IMR-90 (cell line): ENCODE measurements at regions not wholly inside any gene's neighbourhood (a gene's known extent, or its start where the extent isn't known, plus 50 kb on each side); places are given as distances from the start of the nearest gene placed in this dataset.

Experiments used
- ATAC-seq: fragments of 200-7000 bp; cut with Tn5 transposase; 2 replicates; pipeline ENCODE4 v1.9.1; 2020; ENCODE audit warnings: low read depth, mild to moderate bottlenecking, moderate library complexity
- BruUV-seq: library from RNA; stranded (reverse); fragments of 400-500 nt; replicated peaks from 2 replicates; lab custom pipeline; 2021; lab: Mats Ljungman, UMichigan
- CTCF ChIA-PET: fragments of 300-600 bp; formaldehyde crosslinking; extraction: SDS; loops from one replicate; lab custom pipeline; 2021; ENCODE audit warnings: antibody characterized with exemption; lab: Yijun Ruan, JAX
- POLR2A ChIA-PET: fragments of 300-600 bp; sonication (Branson Sonifier 250); formaldehyde crosslinking; loops from one replicate; lab custom pipeline; 2022; ENCODE audit warnings: antibody characterized with exemption; ENCODE audit not compliant: unreplicated experiment; lab: Charles Lee
- DNase-seq: peaks from one replicate; pipeline ENCODE4 v3.0.0; 2013
- H2AFZ ChIP-seq: replicated peaks from 2 replicates; pipeline ENCODE3; 2013; ENCODE audit warnings: low read length, mild to moderate bottlenecking; ENCODE audit not compliant: poor library complexity
- H2AK5ac ChIP-seq: 2 replicates; pipeline ENCODE4 v1.6.1; 2013; ENCODE audit warnings: low read depth, low read length, inconsistent platforms
- H2AK9ac ChIP-seq: replicated peaks from 2 replicates; pipeline ENCODE3; 2013; ENCODE audit warnings: mild to moderate bottlenecking, low read depth, low read length, moderate library complexity; ENCODE audit not compliant: poor library complexity
- H2BK120ac ChIP-seq: 2 replicates; pipeline ENCODE4 v1.6.1; 2013; ENCODE audit warnings: low read depth, low read length, inconsistent platforms
- H2BK15ac ChIP-seq: 3 replicates; pipeline ENCODE4 v1.6.1; 2013; ENCODE audit warnings: low read depth, low read length, inconsistent platforms
- H2BK20ac ChIP-seq: 2 replicates; pipeline ENCODE4 v1.6.1; 2013; ENCODE audit warnings: low read depth, mild to moderate bottlenecking, inconsistent platforms, low read length, moderate library complexity
- H2BK5ac ChIP-seq: 2 replicates; pipeline ENCODE4 v1.6.1; 2013; ENCODE audit warnings: mild to moderate bottlenecking, low read depth, low read length, inconsistent platforms; ENCODE audit not compliant: poor library complexity, severe bottlenecking
- H3K14ac ChIP-seq: replicated peaks from 2 replicates; pipeline ENCODE4 v1.6.1; 2013; ENCODE audit warnings: low read depth, low read length, inconsistent platforms
- H3K18ac ChIP-seq: 2 replicates; pipeline ENCODE4 v1.6.1; 2013; ENCODE audit warnings: low read depth, low read length, control low read depth
- H3K23ac ChIP-seq: 2 replicates; pipeline ENCODE4 v1.6.1; 2013; ENCODE audit warnings: low read depth, low read length, inconsistent platforms
- H3K27ac ChIP-seq: 2 replicates; pipeline ENCODE4 v1.5.1; 2013; ENCODE audit warnings: mild to moderate bottlenecking, control low read depth, low read length; ENCODE audit not compliant: insufficient read depth
- H3K27me3 ChIP-seq: 2 replicates; pipeline ENCODE4 v1.6.1; 2013; ENCODE audit warnings: low read length; ENCODE audit not compliant: control insufficient read depth, insufficient read depth
- H3K36me3 ChIP-seq: 2 replicates; pipeline ENCODE4 v1.6.1; 2013; ENCODE audit warnings: low read length, mixed read lengths; ENCODE audit not compliant: control insufficient read depth, insufficient read depth
- H3K4ac ChIP-seq: 2 replicates; pipeline ENCODE4 v1.6.1; 2013; ENCODE audit warnings: low read depth, low read length, inconsistent platforms
- H3K4me1 ChIP-seq: 2 replicates; pipeline ENCODE4 v1.6.1; 2013; ENCODE audit warnings: low read length, mixed read lengths; ENCODE audit not compliant: control insufficient read depth, insufficient read depth
- H3K4me2 ChIP-seq: 2 replicates; pipeline ENCODE4 v1.6.1; 2013; ENCODE audit warnings: low read depth, mild to moderate bottlenecking, control low read depth, low read length, moderate library complexity
- H3K4me3 ChIP-seq: 2 replicates; pipeline ENCODE4 v1.5.1; 2013; ENCODE audit warnings: low read depth, mild to moderate bottlenecking, control low read depth, low read length, moderate library complexity; ENCODE audit not compliant: insufficient read depth
- H3K56ac ChIP-seq: 2 replicates; pipeline ENCODE4 v1.6.1; 2013; ENCODE audit warnings: low read length, inconsistent platforms; ENCODE audit not compliant: insufficient read depth; ENCODE audit errors: extremely low read depth
- H3K79me1 ChIP-seq, 2 experiments: 2 replicates each; pipeline ENCODE4 v1.6.1; 2013; ENCODE audit warnings: low read length in 2 of 2, inconsistent platforms in 1 of 2, low read depth in 1 of 2
- H3K9ac ChIP-seq: 2 replicates; pipeline ENCODE4 v1.6.1; 2013; ENCODE audit warnings: low read depth, low read length, control low read depth
- H3K9me1 ChIP-seq: 2 replicates; pipeline ENCODE4 v1.6.1; 2013; ENCODE audit warnings: low read length, inconsistent platforms; ENCODE audit not compliant: insufficient read depth
- H3K9me3 ChIP-seq: 2 replicates; pipeline ENCODE4 v1.6.1; 2013; ENCODE audit warnings: low read length; ENCODE audit not compliant: control insufficient read depth, insufficient read depth
- H4K20me1 ChIP-seq: 2 replicates; pipeline ENCODE4 v1.6.1; 2013; ENCODE audit warnings: low read length, inconsistent platforms; ENCODE audit not compliant: insufficient read depth
- H4K5ac ChIP-seq: 2 replicates; pipeline ENCODE4 v1.6.1; 2013; ENCODE audit warnings: mild to moderate bottlenecking, low read depth, low read length, control low read depth
- H4K8ac ChIP-seq, 2 experiments: 2 replicates each; pipeline ENCODE4 v1.6.1; 2013; ENCODE audit warnings: low read depth in 2 of 2, low read length in 2 of 2, control low read depth in 1 of 2, inconsistent platforms in 1 of 2
- H4K91ac ChIP-seq: 2 replicates; pipeline ENCODE4 v1.6.1; 2013; ENCODE audit warnings: low read depth, low read length, inconsistent platforms; ENCODE audit not compliant: insufficient read depth
- BHLHE40 ChIP-seq: fragments of 150-350 bp; IDR thresholded peaks from 2 replicates; pipeline ENCODE4 v1.6.1; 2016; ENCODE audit warnings: mild to moderate bottlenecking, low read depth, low read length
- MXI1 ChIP-seq: IDR thresholded peaks from 2 replicates; pipeline ENCODE4 v1.6.1; 2012; ENCODE audit warnings: low read depth, mild to moderate bottlenecking, low read length, moderate library complexity, borderline replicate concordance
- POLR2A ChIP-seq: IDR thresholded peaks from 2 replicates; pipeline ENCODE4 v1.6.1; 2012; ENCODE audit warnings: mild to moderate bottlenecking, low read depth, low read length
- RAD21 ChIP-seq: IDR thresholded peaks from 2 replicates; pipeline ENCODE4 v1.6.1; 2012; ENCODE audit warnings: low read length, improper control_type of control experiment
- RCOR1 ChIP-seq: IDR thresholded peaks from 2 replicates; pipeline ENCODE4 v1.6.1; 2012; ENCODE audit warnings: mild to moderate bottlenecking, low read length, improper control_type of control experiment; ENCODE audit not compliant: insufficient replicate concordance
- RFX5 ChIP-seq: IDR thresholded peaks from 2 replicates; pipeline ENCODE4 v1.8.0; 2012; ENCODE audit warnings: low read depth, mild to moderate bottlenecking, low read length, moderate library complexity
- WGBS, 2 experiments: methylation state at CpG; one replicate each; pipeline versions ENCODE4 v1.1.5 to v1.1.7; 2013; ENCODE audit warnings: missing lambda C conversion rate in 2 of 2; ENCODE audit not compliant: insufficient read length in 1 of 2; ENCODE audit errors: extremely low coverage in 2 of 2; 5-methylcytosine and 5-hydroxymethylcytosine counted together
- dilution Hi-C: fragments of 300-500 bp; cut with HindIII; formaldehyde crosslinking; loops from one replicate; pipeline ENCODE4 v1.14.3; 2018; ENCODE audit warnings: low sequenced_read_pairs; ENCODE audit not compliant: unreplicated experiment
- in situ Hi-C: fragments of 300-500 bp; cut with MboI; formaldehyde crosslinking; loops from 3 replicates; pipeline ENCODE4 v1.14.3; 2019; ENCODE audit warnings: low sequenced_read_pairs, inconsistent platforms, mixed read lengths
- intact Hi-C: fragments of 100-400 bp; cut with micrococcal nuclease; formaldehyde crosslinking; loops from 2 replicates; pipeline ENCODE4 v1.10.0; 2022
- TF ChIP-seq, protein P1 (sequence below): conservative IDR thresholded peaks from 2 replicates; pipeline ENCODE4 v1.5.1; 2012; ENCODE audit warnings: mild to moderate bottlenecking, low read depth, low read length, improper control_type of control experiment
- TF ChIP-seq, protein P2 (sequence below): fragments of 150-350 bp; IDR thresholded peaks from 2 replicates; pipeline ENCODE4 v1.6.1; 2016; ENCODE audit warnings: low read depth, mild to moderate bottlenecking, low read length, moderate library complexity, borderline replicate concordance

DNA sequence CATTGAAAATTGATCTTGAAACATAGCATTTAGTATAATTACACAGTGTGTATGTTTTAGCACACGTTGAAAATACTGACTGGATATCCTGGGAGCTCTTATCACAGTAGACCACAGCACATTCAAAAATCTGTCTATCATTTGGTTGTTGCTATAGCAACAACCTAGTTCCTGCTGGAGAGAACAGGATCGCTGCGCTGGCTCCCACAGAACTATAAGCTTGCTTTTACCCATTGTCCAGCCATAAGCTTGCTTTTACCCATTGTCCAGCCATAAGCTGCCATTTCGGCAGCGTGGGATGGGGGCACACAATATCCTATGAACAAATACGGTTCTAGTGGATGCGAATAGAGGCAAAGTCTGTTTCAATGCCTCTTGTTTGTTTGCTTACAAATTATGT, 70.4 kb upstream of the ST6GAL2 start:
- Histone ChIP-seq H2BK5ac (no peak overlapping the region), H3K4ac (no peak overlapping the region), H3K14ac (no peak overlapping the region), H2BK120ac (no peak overlapping the region), H2AFZ (no peak overlapping the region), H3K4me3 (no peak overlapping the region), H2BK15ac (no peak overlapping the region), H3K36me3 (no peaks in the 10 kb centered on the region), H2BK20ac (no peak overlapping the region), H3K9me1 (no peaks in the 10 kb centered on the region), H3K9ac (no peak overlapping the region), H2AK9ac (no peak overlapping the region), H3K79me1 (no peaks in the 10 kb centered on the region), H3K27ac (no peak overlapping the region), H3K56ac (no peak overlapping the region), H3K9me3 (peaks cover 6% of the 10 kb centered on the region), H2AK5ac (no peak overlapping the region), H4K91ac (no peak overlapping the region), H3K18ac (no peak overlapping the region), H3K4me2 (no peak overlapping the region), H4K5ac (no peak overlapping the region), H4K8ac (no peak overlapping the region), H3K23ac (no peak overlapping the region), H3K27me3 (no peaks in the 10 kb centered on the region), H4K20me1 (no peaks in the 10 kb centered on the region), H3K4me1 (no peaks in the 10 kb centered on the region)
- ATAC-seq, result no peak
- no CpG with 5 or more reads among the region's 7 CpGs for WGBS, 2 experiments
- BruUV-seq, result no TSS peak
- ChIA-PET POLR2A (no interaction called here), CTCF (no interaction called here)
- in situ Hi-C loops, result no loop called here
- TF ChIP-seq, protein P1, sequence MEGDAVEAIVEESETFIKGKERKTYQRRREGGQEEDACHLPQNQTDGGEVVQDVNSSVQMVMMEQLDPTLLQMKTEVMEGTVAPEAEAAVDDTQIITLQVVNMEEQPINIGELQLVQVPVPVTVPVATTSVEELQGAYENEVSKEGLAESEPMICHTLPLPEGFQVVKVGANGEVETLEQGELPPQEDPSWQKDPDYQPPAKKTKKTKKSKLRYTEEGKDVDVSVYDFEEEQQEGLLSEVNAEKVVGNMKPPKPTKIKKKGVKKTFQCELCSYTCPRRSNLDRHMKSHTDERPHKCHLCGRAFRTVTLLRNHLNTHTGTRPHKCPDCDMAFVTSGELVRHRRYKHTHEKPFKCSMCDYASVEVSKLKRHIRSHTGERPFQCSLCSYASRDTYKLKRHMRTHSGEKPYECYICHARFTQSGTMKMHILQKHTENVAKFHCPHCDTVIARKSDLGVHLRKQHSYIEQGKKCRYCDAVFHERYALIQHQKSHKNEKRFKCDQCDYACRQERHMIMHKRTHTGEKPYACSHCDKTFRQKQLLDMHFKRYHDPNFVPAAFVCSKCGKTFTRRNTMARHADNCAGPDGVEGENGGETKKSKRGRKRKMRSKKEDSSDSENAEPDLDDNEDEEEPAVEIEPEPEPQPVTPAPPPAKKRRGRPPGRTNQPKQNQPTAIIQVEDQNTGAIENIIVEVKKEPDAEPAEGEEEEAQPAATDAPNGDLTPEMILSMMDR, result no peak
- TF ChIP-seq POLR2A, result no peak
- no peak for TF ChIP-seq MXI1
- TF ChIP-seq BHLHE40, result no peak
- TF ChIP-seq, protein P2, sequence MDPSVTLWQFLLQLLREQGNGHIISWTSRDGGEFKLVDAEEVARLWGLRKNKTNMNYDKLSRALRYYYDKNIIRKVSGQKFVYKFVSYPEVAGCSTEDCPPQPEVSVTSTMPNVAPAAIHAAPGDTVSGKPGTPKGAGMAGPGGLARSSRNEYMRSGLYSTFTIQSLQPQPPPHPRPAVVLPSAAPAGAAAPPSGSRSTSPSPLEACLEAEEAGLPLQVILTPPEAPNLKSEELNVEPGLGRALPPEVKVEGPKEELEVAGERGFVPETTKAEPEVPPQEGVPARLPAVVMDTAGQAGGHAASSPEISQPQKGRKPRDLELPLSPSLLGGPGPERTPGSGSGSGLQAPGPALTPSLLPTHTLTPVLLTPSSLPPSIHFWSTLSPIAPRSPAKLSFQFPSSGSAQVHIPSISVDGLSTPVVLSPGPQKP, result no peak
- no peak for TF ChIP-seq RCOR1
- no peak for TF ChIP-seq RFX5
- no peak for TF ChIP-seq RAD21
- intact Hi-C loops, result no loop called here
- dilution Hi-C loops, result no loop called here
- no peak for DNase-seq
